Smooth muscle cell (in vitro differentiated cells): ENCODE measurements at regions not wholly inside any gene's neighbourhood (a gene's known extent, or its start where the extent isn't known, plus 50 kb on each side); places are given as distances from the start of the nearest gene placed in this dataset.

Source experiments
- DNase-seq: peaks from one replicate; lab custom pipeline; 2025; ENCODE audit not compliant: unreplicated experiment; lab: John Stamatoyannopoulos, UW
- H2AFZ ChIP-seq: fragments of 200-600 bp; sonication (generic); 2 replicates; pipeline ENCODE4 v1.6.0; 2016; ENCODE audit warnings: antibody characterized with exemption, low read depth, mild to moderate bottlenecking
- H3F3A ChIP-seq: fragments of 200-600 bp; sonication (generic); 2 replicates; pipeline ENCODE4 v1.6.0; 2017; ENCODE audit warnings: antibody characterized with exemption, low read depth
- H3K27ac ChIP-seq: fragments of 200-600 bp; sonication (generic); 2 replicates; pipeline ENCODE4 v1.5.1; 2016; ENCODE audit warnings: low read depth, mild to moderate bottlenecking
- H3K27me3 ChIP-seq: fragments of 200-600 bp; sonication (generic); 2 replicates; pipeline ENCODE4 v1.6.1; 2016; ENCODE audit warnings: low read depth, mild to moderate bottlenecking
- H3K36me3 ChIP-seq: fragments of 200-600 bp; sonication (generic); 2 replicates; pipeline ENCODE4 v1.5.1; 2016; ENCODE audit warnings: low read depth
- H3K4me1 ChIP-seq: fragments of 200-600 bp; sonication (generic); 2 replicates; pipeline ENCODE4 v1.5.1; 2016; ENCODE audit warnings: low read depth
- H3K4me2 ChIP-seq: fragments of 200-600 bp; sonication (generic); 2 replicates; pipeline ENCODE4 v1.6.0; 2016; ENCODE audit warnings: mild to moderate bottlenecking
- H3K4me3 ChIP-seq: fragments of 200-600 bp; sonication (generic); 2 replicates; pipeline ENCODE4 v1.5.1; 2016; ENCODE audit warnings: mild to moderate bottlenecking
- H3K79me2 ChIP-seq: fragments of 200-600 bp; sonication (generic); 2 replicates; pipeline ENCODE4 v1.6.0; 2016; ENCODE audit warnings: low read depth, mild to moderate bottlenecking
- H3K9ac ChIP-seq: fragments of 200-600 bp; sonication (generic); 2 replicates; pipeline ENCODE4 v1.6.0; 2016; ENCODE audit warnings: low read depth
- H3K9me3 ChIP-seq: fragments of 200-600 bp; sonication (generic); replicated peaks from 2 replicates; pipeline ENCODE4 v1.5.1; 2016; ENCODE audit warnings: low read depth
- H4K20me1 ChIP-seq: fragments of 200-600 bp; sonication (generic); 2 replicates; pipeline ENCODE4 v1.6.0; 2016; ENCODE audit warnings: low read depth
- WGBS: methylation state at CpG from one replicate; pipeline ENCODE4 v1.1.7; 2016; ENCODE audit warnings: low lambda C conversion rate; 5-methylcytosine and 5-hydroxymethylcytosine counted together
- TF ChIP-seq, protein P1 (sequence below): fragments of 200-600 bp; sonication (generic); IDR thresholded peaks from 2 replicates; pipeline ENCODE4 v1.5.1; 2017; ENCODE audit warnings: borderline replicate concordance, mild to moderate bottlenecking, antibody characterized with exemption; ENCODE audit not compliant: insufficient read depth, poor library complexity, severe bottlenecking

DNA sequence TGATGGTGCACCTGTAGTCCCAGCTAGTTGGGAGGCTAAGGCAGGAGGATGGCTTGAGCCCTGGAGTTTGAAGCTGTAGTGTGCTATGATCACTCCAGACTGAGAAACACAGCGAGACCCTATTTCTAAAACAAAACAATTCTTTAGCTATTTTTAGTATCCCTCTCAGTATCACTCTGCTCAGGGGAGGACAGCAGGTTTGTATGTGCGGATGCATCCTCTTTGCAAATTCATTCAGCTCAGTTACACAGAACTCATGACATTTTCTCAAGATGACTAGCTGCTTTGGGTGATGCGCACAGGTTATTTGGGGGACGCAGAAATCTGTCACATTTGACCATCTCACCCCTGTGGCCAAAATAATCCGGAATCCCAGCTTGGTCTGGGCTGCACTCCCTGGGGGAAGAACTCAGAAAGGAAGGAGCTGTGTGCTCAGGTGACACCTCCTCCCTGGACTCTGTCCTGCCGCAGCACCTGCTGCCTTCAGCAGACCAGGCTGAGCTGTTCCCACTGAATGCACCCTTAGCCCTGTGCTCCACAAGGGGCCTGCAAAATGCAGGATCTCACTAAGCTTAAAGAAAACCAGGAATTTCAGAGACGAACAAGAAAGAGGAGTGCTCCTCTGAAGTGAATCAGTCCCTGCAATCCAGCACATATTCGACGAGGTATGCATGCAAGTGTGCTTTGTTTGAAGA is 89.5 kb upstream of the PGBD5 start:
- Histone ChIP-seq H3K9ac (no peak overlapping the region), H4K20me1 (no peaks in the 10 kb centered on the region), H3K4me2 (no peak overlapping the region), H2AFZ (no peak overlapping the region), H3K9me3 (no peaks in the 10 kb centered on the region), H3K36me3 (no peaks in the 10 kb centered on the region), H3K27ac (no peak overlapping the region), H3F3A (no peaks in the 10 kb centered on the region), H3K4me3 (no peak overlapping the region), H3K79me2 (no peaks in the 10 kb centered on the region), H3K27me3 (peaks cover 23% of the 10 kb centered on the region), H3K4me1 (peaks cover 9% of the 10 kb centered on the region)
- no peak for DNase-seq
- TF ChIP-seq, protein P1, sequence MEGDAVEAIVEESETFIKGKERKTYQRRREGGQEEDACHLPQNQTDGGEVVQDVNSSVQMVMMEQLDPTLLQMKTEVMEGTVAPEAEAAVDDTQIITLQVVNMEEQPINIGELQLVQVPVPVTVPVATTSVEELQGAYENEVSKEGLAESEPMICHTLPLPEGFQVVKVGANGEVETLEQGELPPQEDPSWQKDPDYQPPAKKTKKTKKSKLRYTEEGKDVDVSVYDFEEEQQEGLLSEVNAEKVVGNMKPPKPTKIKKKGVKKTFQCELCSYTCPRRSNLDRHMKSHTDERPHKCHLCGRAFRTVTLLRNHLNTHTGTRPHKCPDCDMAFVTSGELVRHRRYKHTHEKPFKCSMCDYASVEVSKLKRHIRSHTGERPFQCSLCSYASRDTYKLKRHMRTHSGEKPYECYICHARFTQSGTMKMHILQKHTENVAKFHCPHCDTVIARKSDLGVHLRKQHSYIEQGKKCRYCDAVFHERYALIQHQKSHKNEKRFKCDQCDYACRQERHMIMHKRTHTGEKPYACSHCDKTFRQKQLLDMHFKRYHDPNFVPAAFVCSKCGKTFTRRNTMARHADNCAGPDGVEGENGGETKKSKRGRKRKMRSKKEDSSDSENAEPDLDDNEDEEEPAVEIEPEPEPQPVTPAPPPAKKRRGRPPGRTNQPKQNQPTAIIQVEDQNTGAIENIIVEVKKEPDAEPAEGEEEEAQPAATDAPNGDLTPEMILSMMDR: no peak
- WGBS: 67% methylated on average over 9 of the region's 9 CpGs

GRCh38 chr1:230510496-230510895 is 84.4 kb upstream of the PGBD5 start:
- H3K27me3 ChIP-seq: peaks cover 9% of the 10 kb centered on the region
- H3K27ac ChIP-seq: peak overlapping the region; percentile 96
- H4K20me1 ChIP-seq: no peaks in the 10 kb centered on the region
- no peak overlapping the region for H2AFZ ChIP-seq
- WGBS: 88% methylated on average over 1 of the region's 1 CpG
- peaks cover 6% of the 10 kb centered on the region for H3F3A ChIP-seq
- no peak for DNase-seq
- H3K4me1 ChIP-seq: no peaks in the 10 kb centered on the region
- TF ChIP-seq, protein P1: no peak
- H3K9ac ChIP-seq: peak overlapping the region; percentile 60
- no peak overlapping the region for H3K4me3 ChIP-seq
- H3K9me3 ChIP-seq: no peaks in the 10 kb centered on the region
- H3K79me2 ChIP-seq: no peaks in the 10 kb centered on the region
- H3K36me3 ChIP-seq: no peaks in the 10 kb centered on the region
- H3K4me2 ChIP-seq: peak overlapping the region; percentile 38

GRCh38 chr1:230509281-230509977 is 83.3 kb upstream of the PGBD5 start:
- Histone ChIP-seq H3K27ac (peak overlapping the region; percentile 96), H3K79me2 (no peaks in the 10 kb centered on the region), H2AFZ (no peak overlapping the region), H4K20me1 (no peaks in the 10 kb centered on the region), H3K9ac (peak overlapping the region; percentile 75), H3K9me3 (no peaks in the 10 kb centered on the region), H3K36me3 (no peaks in the 10 kb centered on the region), H3F3A (peaks cover 6% of the 10 kb centered on the region), H3K4me3 (no peak overlapping the region), H3K27me3 (no peaks in the 10 kb centered on the region), H3K4me1 (no peaks in the 10 kb centered on the region), H3K4me2 (peak overlapping the region; percentile 73)
- DNase-seq: no peak
- TF ChIP-seq, protein P1: no peak
- 45% methylated on average over 5 of the region's 5 CpGs for WGBS
